HG03439 (cell line): ENCODE measurements at regions not wholly inside any gene's neighbourhood (a gene's known extent, or its start where the extent isn't known, plus 50 kb on each side); places are given as distances from the start of the nearest gene placed in this dataset.

Experiments
- ATAC-seq: cut with Tn5 transposase; IDR thresholded peaks from one replicate; pipeline ENCODE4 v1.9.1; 2021; ENCODE audit warnings: mild to moderate bottlenecking, moderate library complexity; ENCODE audit not compliant: unreplicated experiment

DNA sequence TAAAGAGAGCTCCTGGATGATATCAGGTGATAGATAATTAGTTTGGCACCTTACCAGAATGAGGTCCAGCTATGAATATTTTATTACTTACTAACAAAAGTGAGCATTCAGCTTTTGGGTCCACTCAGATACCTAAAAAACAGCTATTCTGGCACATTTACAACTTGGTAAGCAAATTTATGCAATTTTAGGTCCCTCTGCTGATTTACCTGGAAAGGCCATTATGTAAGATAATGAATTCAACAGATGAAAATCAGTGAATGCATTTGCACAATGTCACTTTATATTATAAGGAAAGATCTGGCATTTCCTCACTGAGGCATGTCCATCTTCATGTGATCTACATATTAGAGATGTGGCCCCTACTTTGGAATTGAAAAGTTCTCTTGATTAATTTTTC, 517.0 kb downstream of the SPRY1 start:
- no peak for ATAC-seq

DNA sequence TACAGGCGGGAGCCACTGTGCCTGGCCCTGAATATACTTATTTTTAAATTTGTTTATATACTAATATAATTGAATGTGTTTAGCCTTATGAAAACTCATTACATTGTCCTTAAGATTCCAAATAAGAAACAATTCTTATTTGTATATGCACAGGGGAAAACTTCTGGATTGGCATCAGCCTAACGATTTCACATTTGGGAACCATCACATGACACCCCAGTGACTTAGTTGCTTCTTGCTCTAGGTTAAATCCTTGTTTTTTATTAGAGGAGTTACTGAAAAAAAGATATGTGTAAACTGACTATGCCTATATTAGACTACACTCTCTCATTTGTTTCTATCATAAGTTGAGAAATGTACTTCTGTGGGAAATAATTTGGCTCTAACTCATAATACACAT, 520.2 kb downstream of the SPRY1 start:
- ATAC-seq = no peak

- ATAC-seq = no peak
Observed at GRCh38 chr4:123919576-123920098, 523.0 kb downstream of the SPRY1 start.

DNA sequence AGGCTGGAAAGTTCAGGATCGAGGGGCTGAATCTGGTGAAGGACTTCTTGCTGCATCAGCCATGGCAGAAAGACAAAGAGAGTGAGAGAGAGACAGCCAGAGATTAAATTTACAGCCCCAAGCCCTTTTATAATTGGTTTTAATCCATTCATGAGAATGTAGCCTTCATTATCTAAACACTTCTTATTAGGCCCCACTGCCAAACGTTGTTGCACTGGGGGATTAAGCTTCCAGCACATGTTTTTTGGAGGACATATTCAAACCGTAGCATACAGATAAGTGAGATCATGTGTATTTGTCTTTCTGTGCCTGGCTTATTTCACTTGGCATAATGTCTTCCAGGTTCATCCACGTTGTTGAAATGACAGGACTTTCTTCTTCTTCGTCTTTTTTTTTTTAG, 524.7 kb downstream of the SPRY1 start:
- ATAC-seq = no peak

- no peak for ATAC-seq
Observed at GRCh38 chr4:123922847-123923246, 526.3 kb downstream of the SPRY1 start.

GRCh38 chr4:123924536-123924935, 527.9 kb downstream of the SPRY1 start:
- no peak for ATAC-seq

- no peak for ATAC-seq
Observed at GRCh38 chr4:123929565-123929964, 533.0 kb downstream of the SPRY1 start.

DNA sequence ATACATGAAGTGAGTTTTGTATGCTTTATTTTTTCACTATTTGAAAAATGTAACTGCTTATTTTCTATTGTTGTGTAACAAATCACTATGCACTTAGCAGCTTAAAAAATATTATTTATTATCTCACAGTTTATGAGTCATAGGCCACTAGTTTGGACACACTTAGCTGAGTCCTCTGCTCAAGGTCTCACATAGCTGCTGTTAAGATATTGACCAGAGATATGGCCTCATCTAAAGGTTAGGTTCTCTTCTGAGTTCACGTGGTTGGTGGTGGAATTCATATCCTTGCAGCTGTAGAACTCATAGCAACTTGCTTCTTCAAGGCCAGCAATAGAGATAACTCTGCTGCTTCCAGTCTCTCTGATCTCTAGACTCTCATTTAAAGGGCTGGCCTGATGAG, 534.4 kb downstream of the SPRY1 start:
- ATAC-seq = no peak

GRCh38 chr4:123934096-123934495, 537.5 kb downstream of the SPRY1 start:
- ATAC-seq = no peak

DNA sequence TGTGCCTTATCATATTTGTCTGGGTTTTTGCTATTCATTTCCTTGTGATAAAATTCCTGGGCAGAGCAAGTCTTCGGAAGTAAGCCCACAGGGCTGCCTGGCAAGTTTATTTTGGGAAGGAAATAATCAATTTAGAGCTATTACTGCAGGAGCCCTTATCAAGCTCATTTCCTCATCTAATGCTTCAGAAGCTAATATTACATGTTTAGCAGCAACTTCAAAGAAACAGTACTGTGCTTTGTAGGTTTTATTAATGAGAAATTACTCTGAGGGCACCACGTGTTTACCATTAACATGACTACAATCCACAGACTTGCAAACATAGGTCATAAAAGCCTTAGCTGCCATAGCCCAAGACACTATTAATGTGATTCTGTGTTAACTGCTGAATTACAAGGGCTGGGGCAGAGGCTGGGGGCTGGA, 540.0 kb downstream of the SPRY1 start:
- ATAC-seq = no peak

GRCh38 chr4:123937581-123937980, 541.0 kb downstream of the SPRY1 start:
- no peak for ATAC-seq

DNA sequence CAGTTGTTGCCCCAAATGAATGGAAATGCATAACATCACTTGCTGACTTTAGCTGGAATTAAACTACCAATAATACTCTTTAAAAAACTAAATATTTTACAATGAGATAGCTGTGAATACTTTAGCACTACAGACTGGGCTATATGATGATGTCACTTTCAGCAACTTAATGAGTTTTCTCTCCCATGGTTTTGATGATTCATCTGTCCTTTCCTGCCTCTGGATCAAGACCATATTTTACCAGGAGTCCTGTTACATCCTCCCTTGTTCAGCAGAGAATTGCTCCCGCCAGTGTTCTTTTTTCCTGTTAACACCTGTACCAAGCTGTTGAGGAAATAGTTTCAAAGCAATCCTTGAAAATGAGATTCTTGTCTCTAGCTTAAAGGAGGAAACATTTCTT, 543.0 kb downstream of the SPRY1 start:
- ATAC-seq = no peak

DNA sequence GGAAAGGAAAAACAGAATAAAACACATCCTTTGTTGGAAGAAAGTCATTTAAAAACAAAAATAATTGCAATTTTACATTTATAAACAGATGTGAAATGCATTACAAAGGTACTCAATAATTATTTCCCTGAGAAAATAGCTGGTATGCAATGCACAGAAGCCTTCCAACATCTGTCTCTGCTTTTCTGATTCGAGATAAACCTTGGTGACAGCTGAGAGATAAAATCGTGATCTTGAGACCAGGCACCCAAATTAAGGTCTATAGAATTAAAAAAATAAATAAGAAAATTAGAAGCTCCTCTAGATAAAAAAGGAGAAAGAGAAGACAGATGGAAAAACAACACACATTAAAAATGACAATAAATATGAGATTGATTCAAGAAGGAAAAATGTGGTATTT, 544.0 kb downstream of the SPRY1 start:
- no peak for ATAC-seq

GRCh38 chr4:123941306-123941705, 544.7 kb downstream of the SPRY1 start:
- ATAC-seq = no peak

DNA sequence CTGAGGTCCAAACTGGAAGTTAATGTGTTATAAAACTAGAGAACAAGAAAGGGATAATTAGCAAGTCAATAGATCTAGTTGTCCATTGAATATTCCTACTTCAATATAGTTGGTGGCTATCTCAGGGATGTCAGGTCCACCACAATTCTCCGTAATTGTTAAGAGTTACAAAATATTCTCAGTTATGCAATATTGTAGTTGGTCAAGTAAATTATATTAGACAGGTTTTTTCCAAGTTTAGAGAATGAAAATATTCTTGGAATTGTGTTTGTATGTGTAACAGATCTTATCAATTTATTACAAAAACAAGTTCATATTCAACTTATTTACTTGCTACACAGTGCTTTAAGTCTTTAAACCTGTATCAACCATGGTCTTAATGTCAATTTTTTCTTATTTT, 547.4 kb downstream of the SPRY1 start:
- ATAC-seq = no peak

DNA sequence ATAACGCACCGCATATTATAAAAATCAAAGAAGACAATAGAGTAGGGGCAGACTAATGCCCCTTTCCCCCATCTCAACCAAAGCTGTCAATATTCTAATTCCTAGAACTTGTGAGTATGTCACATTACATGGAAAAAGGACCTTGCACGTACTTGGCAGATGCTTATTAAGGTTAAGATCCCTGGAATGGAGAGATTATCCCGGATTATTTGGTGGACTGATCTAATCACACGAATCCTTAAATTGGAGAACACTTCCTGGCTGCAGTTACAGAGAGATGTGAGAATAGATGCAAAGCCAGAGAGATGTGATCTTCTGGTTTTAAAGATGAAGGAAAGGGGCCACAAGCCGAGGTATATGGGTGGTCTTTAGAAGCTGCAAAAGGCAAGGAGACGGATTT, 548.7 kb downstream of the SPRY1 start:
- no peak for ATAC-seq

DNA sequence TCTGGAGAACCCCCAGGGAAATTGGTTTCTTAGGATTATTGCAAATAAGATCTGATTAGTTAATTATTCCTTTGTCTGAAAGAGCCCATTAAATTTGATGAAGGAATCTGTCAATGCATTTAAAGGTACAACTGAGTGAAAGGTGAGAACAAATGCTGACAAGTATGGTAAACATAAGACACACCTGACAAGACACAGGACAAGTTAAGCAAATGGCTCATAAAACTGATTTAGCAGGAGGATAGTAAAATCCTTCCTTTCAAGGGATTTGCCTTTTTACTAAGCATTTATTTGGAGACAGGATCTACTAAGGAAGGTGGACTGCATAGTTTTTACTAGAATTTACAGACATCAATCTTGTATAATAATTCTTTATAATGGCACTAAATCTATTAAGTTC, 553.9 kb downstream of the SPRY1 start:
- ATAC-seq = no peak

DNA sequence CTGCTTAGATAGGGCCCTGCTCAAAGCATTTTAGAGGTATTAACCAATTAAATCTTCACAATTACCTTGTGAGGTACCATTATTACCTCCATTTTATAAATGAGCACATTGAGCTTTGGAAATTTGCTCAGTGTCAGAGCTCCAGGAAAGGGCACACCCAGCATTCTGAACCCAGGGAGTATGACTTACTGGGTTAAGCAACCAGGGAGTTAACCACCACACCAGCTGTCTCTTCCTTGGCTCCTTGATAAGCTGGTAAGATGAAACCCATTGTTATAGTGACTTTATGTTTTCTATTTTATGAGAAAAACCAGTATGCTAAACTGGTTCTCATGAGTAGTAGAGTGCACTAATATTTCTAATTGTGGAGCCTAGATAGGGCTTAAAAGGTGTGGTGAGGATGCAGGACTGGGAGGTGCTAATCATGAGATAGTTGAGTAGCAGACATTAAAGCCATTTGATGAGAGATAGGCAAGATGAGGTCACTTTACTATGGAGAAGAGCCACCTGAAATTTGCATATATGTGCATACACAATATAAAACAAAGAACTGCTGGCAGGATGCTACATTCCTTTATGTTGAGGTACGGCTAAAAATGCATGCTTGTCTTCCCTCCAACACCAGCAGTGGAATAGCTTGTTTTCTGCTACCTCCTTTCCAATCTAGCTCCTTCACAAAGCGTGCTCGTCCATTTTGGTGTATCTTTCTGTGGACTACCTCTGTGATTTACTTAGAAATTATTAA, 556.1 kb downstream of the SPRY1 start:
- no peak for ATAC-seq

DNA sequence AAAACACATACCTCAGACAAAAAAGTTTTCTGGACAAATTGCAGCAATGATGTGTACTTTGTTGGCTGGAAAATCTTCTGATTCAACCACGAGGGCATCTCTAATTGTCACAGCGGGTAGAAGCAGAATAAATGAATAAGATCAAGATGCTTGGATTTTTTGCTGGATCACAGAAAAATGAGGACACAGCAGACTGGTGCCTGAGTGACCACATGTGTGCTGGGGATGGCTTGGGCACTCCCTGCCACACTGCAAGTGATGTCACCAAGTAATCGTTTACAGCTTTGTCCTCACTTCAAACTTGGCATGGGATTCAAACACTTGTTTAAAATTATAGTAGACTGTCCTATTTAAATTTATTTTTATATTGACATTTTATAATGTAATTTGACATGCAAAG, 557.0 kb downstream of the SPRY1 start:
- no peak for ATAC-seq

GRCh38 chr4:123954220-123954619, 557.6 kb downstream of the SPRY1 start:
- no peak for ATAC-seq

DNA sequence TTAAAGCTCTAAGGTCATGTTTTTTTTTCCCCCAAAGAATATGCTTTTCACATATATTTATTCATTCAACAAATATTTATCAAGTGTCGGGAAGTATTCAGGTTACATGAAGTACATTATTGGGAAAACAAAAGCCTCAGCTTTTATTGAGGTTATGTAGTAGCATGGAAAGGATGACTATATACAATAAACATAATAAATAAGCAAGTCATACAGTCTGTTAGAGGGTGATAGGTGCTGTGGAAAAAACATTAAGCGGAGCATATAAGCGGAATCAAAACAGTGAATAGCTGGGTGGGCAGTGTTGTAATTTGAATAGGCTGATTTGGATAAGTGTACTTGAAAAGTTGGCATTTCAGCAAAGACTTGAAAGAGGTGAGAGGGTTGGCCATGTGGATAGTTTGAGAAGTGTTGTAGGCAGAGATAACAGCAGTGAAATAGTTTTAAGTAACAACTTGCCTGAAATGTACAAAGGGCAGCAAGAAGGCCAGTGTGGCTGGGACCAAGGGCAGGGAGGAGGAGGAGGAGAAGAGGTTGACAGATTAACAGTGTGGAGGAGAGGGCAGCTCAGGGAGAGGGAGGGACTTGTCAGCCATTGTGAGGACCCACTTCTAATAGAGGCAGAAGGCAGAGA, 558.7 kb downstream of the SPRY1 start:
- no peak for ATAC-seq

DNA sequence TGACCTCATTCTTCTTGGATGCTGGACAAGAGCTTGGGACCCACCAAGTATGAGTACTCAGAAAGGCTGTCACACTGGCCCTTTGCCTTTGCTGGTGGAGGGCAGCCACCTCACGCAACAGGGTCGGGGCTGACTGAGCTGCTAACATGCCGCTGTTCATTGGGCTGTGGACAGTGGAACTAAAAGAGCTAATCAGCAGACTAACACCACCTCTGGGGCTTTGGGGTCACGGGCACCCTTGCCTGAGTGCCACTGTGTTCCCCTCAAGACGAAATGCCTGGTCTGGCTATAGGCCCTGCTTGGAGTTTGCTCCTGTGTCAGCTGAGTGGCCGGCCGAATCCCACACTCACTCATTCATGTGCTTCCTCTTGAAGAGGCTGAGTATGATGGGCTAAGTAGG, 559.6 kb downstream of the SPRY1 start:
- ATAC-seq = no peak
